PC-9 (cell line): ENCODE measurements at regions not wholly inside any gene's neighbourhood (a gene's known extent, or its start where the extent isn't known, plus 50 kb on each side); places are given as distances from the start of the nearest gene placed in this dataset.

Experiments
- BruUV-seq: library from RNA; stranded (reverse); fragments of 400-500 nt; replicated peaks from 2 replicates; lab custom pipeline; 2021; lab: Mats Ljungman, UMichigan
- CTCF ChIA-PET: fragments of 300-600 bp; sonication (Branson Sonifier 250); formaldehyde crosslinking; loops from one replicate; lab custom pipeline; 2022; ENCODE audit warnings: antibody characterized with exemption; lab: Charles Lee
- POLR2A ChIA-PET: fragments of 300-600 bp; sonication (Branson Sonifier 250); formaldehyde crosslinking; loops from one replicate; lab custom pipeline; 2022; ENCODE audit warnings: antibody characterized with exemption; ENCODE audit not compliant: unreplicated experiment; lab: Charles Lee
- DNase-seq, 2 experiments: peaks; one replicate each; pipeline versions ENCODE4 v3.0.0 to v3.0.0-alpha.2; 2015 to 2022; ENCODE audit warnings: mixed read lengths in 1 of 2
- H2AFZ ChIP-seq: fragments of 200-600 bp; sonication (generic); 2 replicates; pipeline ENCODE4 v1.8.1; 2017; ENCODE audit warnings: antibody characterized with exemption
- H3F3A ChIP-seq: fragments of 200-600 bp; sonication (generic); 2 replicates; pipeline ENCODE4 v1.8.1; 2017; ENCODE audit warnings: antibody characterized with exemption, mild to moderate bottlenecking, low read depth; ENCODE audit not compliant: insufficient read depth
- H3K27ac ChIP-seq: fragments of 200-600 bp; sonication (generic); 2 replicates; pipeline ENCODE4 v1.6.1; 2016; ENCODE audit warnings: mixed run types
- H3K27me3 ChIP-seq: fragments of 200-600 bp; sonication (generic); 2 replicates; pipeline ENCODE4 v1.6.1; 2016; ENCODE audit warnings: low read depth, mixed run types; ENCODE audit not compliant: insufficient read depth
- H3K36me3 ChIP-seq: fragments of 200-600 bp; sonication (generic); 2 replicates; pipeline ENCODE4 v1.6.1; 2016; ENCODE audit warnings: low read depth, mixed run types
- H3K4me1 ChIP-seq: fragments of 200-600 bp; sonication (generic); replicated peaks from 2 replicates; pipeline ENCODE4 v1.6.1; 2016; ENCODE audit warnings: mixed run types; ENCODE audit not compliant: insufficient read depth
- H3K4me2 ChIP-seq: fragments of 200-600 bp; sonication (generic); 2 replicates; pipeline ENCODE4 v1.6.1; 2017; ENCODE audit warnings: mixed run types
- H3K4me3 ChIP-seq: fragments of 200-600 bp; sonication (generic); 2 replicates; pipeline ENCODE4 v1.6.1; 2016; ENCODE audit warnings: mixed run types
- H3K79me2 ChIP-seq: fragments of 200-600 bp; sonication (generic); 2 replicates; pipeline ENCODE4 v1.6.1; 2017; ENCODE audit warnings: low read depth, mixed run types
- H3K9me2 ChIP-seq: fragments of 200-600 bp; sonication (generic); 2 replicates; pipeline ENCODE4 v1.8.1; 2017; ENCODE audit warnings: mild to moderate bottlenecking; ENCODE audit not compliant: insufficient read depth
- H3K9me3 ChIP-seq: fragments of 200-600 bp; sonication (generic); 2 replicates; pipeline ENCODE4 v1.8.1; 2016; ENCODE audit warnings: low read depth; ENCODE audit not compliant: insufficient read depth
- H4K20me1 ChIP-seq: fragments of 200-600 bp; sonication (generic); 2 replicates; pipeline ENCODE4 v1.8.1; 2017; ENCODE audit not compliant: insufficient read depth
- CTCF ChIP-seq: fragments of 200-600 bp; sonication (generic); conservative IDR thresholded peaks from 2 replicates; pipeline ENCODE4 v1.6.1; 2017; ENCODE audit warnings: mixed run types, antibody characterized with exemption, mild to moderate bottlenecking, moderate library complexity
- EZH2 ChIP-seq: fragments of 200-600 bp; sonication (generic); IDR thresholded peaks from 2 replicates; pipeline ENCODE4 v1.8.0; 2017; ENCODE audit warnings: antibody characterized with exemption, low read depth
- intact Hi-C: fragments of 100-400 bp; cut with micrococcal nuclease; formaldehyde crosslinking; loops from one replicate; pipeline ENCODE4 v1.10.0; 2022; ENCODE audit not compliant: unreplicated experiment

- ChIA-PET CTCF (no interaction called here), POLR2A (no interaction called here)
Observed at GRCh38 chr21:16258844-16259611, 529.2 kb downstream of the USP25 start.

GRCh38 chr21:16262091-16262490, 532.3 kb downstream of the USP25 start:
- no peaks in the 10 kb centered on the region for H3K27me3 ChIP-seq
- CTCF ChIA-PET: no interaction called here
- no peak overlapping the region for H2AFZ ChIP-seq
- H3K36me3 ChIP-seq: no peaks in the 10 kb centered on the region
- H3K4me1 ChIP-seq: no peaks in the 10 kb centered on the region
- H4K20me1 ChIP-seq: no peaks in the 10 kb centered on the region
- POLR2A ChIA-PET: no interaction called here
- H3K9me2 ChIP-seq: no peaks in the 10 kb centered on the region
- no peaks in the 10 kb centered on the region for H3K79me2 ChIP-seq
- no peak overlapping the region for H3K27ac ChIP-seq
- intact Hi-C loops: no loop called here
- BruUV-seq: no TSS peak
- no peak overlapping the region for H3K4me3 ChIP-seq
- no peak for TF ChIP-seq CTCF
- TF ChIP-seq EZH2: no peak
- no peaks in the 10 kb centered on the region for H3F3A ChIP-seq
- H3K4me2 ChIP-seq: no peak overlapping the region
- no peaks in the 10 kb centered on the region for H3K9me3 ChIP-seq
- no peak for DNase-seq

More at GRCh38 chr21:16258844-16259611, 529.2 kb downstream of the USP25 start:
- intact Hi-C loops: no loop called here
- TF ChIP-seq CTCF (no peak), EZH2 (no peak)
- H3K27ac ChIP-seq: no peak overlapping the region
- no peak for DNase-seq
- H3K9me2 ChIP-seq: no peaks in the 10 kb centered on the region
- H3K9me3 ChIP-seq: no peaks in the 10 kb centered on the region
- H3K27me3 ChIP-seq: no peaks in the 10 kb centered on the region
- H3K79me2 ChIP-seq: no peaks in the 10 kb centered on the region
- no peak overlapping the region for H2AFZ ChIP-seq
- no peaks in the 10 kb centered on the region for H3K36me3 ChIP-seq
- no peak overlapping the region for H3K4me2 ChIP-seq
- H3K4me3 ChIP-seq: no peak overlapping the region
- H3F3A ChIP-seq: no peaks in the 10 kb centered on the region
- BruUV-seq: no TSS peak
- no peaks in the 10 kb centered on the region for H3K4me1 ChIP-seq
- no peaks in the 10 kb centered on the region for H4K20me1 ChIP-seq

GRCh38 chr21:16264319-16264718, 534.5 kb downstream of the USP25 start:
- Histone ChIP-seq H3K9me2 (no peaks in the 10 kb centered on the region), H3K36me3 (no peaks in the 10 kb centered on the region), H3K9me3 (no peaks in the 10 kb centered on the region), H3K79me2 (no peaks in the 10 kb centered on the region), H2AFZ (no peak overlapping the region), H4K20me1 (no peaks in the 10 kb centered on the region), H3K4me2 (no peak overlapping the region), H3K4me1 (no peaks in the 10 kb centered on the region), H3K4me3 (no peak overlapping the region), H3F3A (no peaks in the 10 kb centered on the region), H3K27me3 (no peaks in the 10 kb centered on the region), H3K27ac (no peak overlapping the region)
- no TSS peak for BruUV-seq
- POLR2A ChIA-PET: no interaction called here
- intact Hi-C loops: no loop called here
- DNase-seq: no peak
- CTCF ChIA-PET: no interaction called here
- no peak for TF ChIP-seq CTCF
- no peak for TF ChIP-seq EZH2
